OCI-LY1 (cell line): ENCODE measurements at regions not wholly inside any gene's neighbourhood (a gene's known extent, or its start where the extent isn't known, plus 50 kb on each side); places are given as distances from the start of the nearest gene placed in this dataset.

Experiments used
- H2AFZ ChIP-seq: fragments of 200-600 bp; sonication (generic), shearing (Covaris generic); 2 replicates; pipeline ENCODE4 v1.6.0; 2014; ENCODE audit warnings: antibody characterized with exemption, mild to moderate bottlenecking, low read length
- H3F3A ChIP-seq: fragments of 200-600 bp; sonication (generic), shearing (Covaris generic); 2 replicates; pipeline ENCODE4 v1.6.0; 2014; ENCODE audit warnings: mild to moderate bottlenecking, antibody characterized with exemption, low read length, moderate library complexity; ENCODE audit not compliant: insufficient read depth
- H3K27ac ChIP-seq: fragments of 200-600 bp; sonication (generic); 2 replicates; pipeline ENCODE4 v1.5.1; 2014; ENCODE audit warnings: low read length, mixed run types, mild to moderate bottlenecking, low read depth; ENCODE audit not compliant: poor library complexity, severe bottlenecking
- H3K27me3 ChIP-seq: fragments of 200-600 bp; sonication (generic); 2 replicates; pipeline ENCODE4 v1.6.0; 2014; ENCODE audit warnings: antibody characterized with exemption, mild to moderate bottlenecking, low read length, moderate library complexity; ENCODE audit not compliant: insufficient read depth
- H3K36me3 ChIP-seq: fragments of 200-600 bp; sonication (generic); 2 replicates; pipeline ENCODE4 v1.6.1; 2014; ENCODE audit warnings: mild to moderate bottlenecking, antibody characterized with exemption, low read length, moderate library complexity, mixed read lengths; ENCODE audit not compliant: insufficient read depth
- H3K4me1 ChIP-seq: fragments of 200-600 bp; sonication (generic); 2 replicates; pipeline ENCODE4 v1.5.1; 2014; ENCODE audit warnings: mild to moderate bottlenecking, low read length, moderate library complexity; ENCODE audit not compliant: insufficient read depth, severe bottlenecking
- H3K4me2 ChIP-seq: fragments of 200-600 bp; sonication (generic), shearing (Covaris generic); 2 replicates; pipeline ENCODE4 v1.6.1; 2014; ENCODE audit warnings: low read length
- H3K4me3 ChIP-seq: fragments of 200-600 bp; sonication (generic); 2 replicates; pipeline ENCODE4 v1.5.1; 2014; ENCODE audit warnings: low read length, low read depth, mild to moderate bottlenecking, mixed read lengths; ENCODE audit not compliant: poor library complexity, severe bottlenecking
- H3K79me2 ChIP-seq: fragments of 200-600 bp; shearing (Covaris generic); 2 replicates; pipeline ENCODE4 v1.6.1; 2016; ENCODE audit warnings: mixed run types, low read length, mixed read lengths; ENCODE audit not compliant: insufficient read depth
- H3K9ac ChIP-seq: fragments of 200-600 bp; sonication (generic), shearing (Covaris generic); 2 replicates; pipeline ENCODE4 v1.6.1; 2014; ENCODE audit warnings: mild to moderate bottlenecking, low read length, mixed read lengths
- H3K9me2 ChIP-seq: fragments of 200-600 bp; sonication (generic), shearing (Covaris generic); 2 replicates; pipeline ENCODE4 v1.6.1; 2014; ENCODE audit warnings: low read depth, mild to moderate bottlenecking, low read length, mixed read lengths
- H3K9me3 ChIP-seq: fragments of 200-600 bp; shearing (Covaris generic); 2 replicates; pipeline ENCODE4 v1.6.1; 2014; ENCODE audit warnings: low read length, mixed read lengths
- H4K20me1 ChIP-seq: fragments of 200-600 bp; sonication (generic), shearing (Covaris generic); 2 replicates; pipeline ENCODE4 v1.6.0; 2016; ENCODE audit warnings: mild to moderate bottlenecking, low read length; ENCODE audit not compliant: insufficient read depth
- CTCF ChIP-seq: fragments of 200-600 bp; sonication (generic), shearing (Covaris generic); IDR thresholded peaks from 2 replicates; pipeline ENCODE4 v1.5.1; 2017; ENCODE audit warnings: mild to moderate bottlenecking, antibody characterized with exemption, low read length, moderate library complexity, mixed read lengths
- EZH2 ChIP-seq: fragments of 200-600 bp; sonication (generic), shearing (Covaris generic); IDR thresholded peaks from 2 replicates; pipeline ENCODE4 v1.8.0; 2017; ENCODE audit warnings: borderline replicate concordance, mixed run types, mild to moderate bottlenecking, antibody characterized with exemption, low read length, moderate library complexity, mixed read lengths

GRCh38 chr14:34063470-34064164, 112.7 kb upstream of the EGLN3 start:
- Histone ChIP-seq H3K4me2 (no peak overlapping the region), H3K79me2 (no peaks in the 10 kb centered on the region), H3K9me3 (no peaks in the 10 kb centered on the region), H3K4me1 (no peaks in the 10 kb centered on the region), H3K9me2 (no peaks in the 10 kb centered on the region), H3F3A (no peaks in the 10 kb centered on the region), H4K20me1 (no peaks in the 10 kb centered on the region), H3K9ac (no peak overlapping the region), H3K27me3 (no peaks in the 10 kb centered on the region), H2AFZ (no peak overlapping the region), H3K4me3 (no peak overlapping the region), H3K27ac (no peak overlapping the region), H3K36me3 (no peaks in the 10 kb centered on the region)
- TF ChIP-seq CTCF (no peak), EZH2 (no peak)

- H3K36me3 ChIP-seq, result no peaks in the 10 kb centered on the region
- H3F3A ChIP-seq, result no peaks in the 10 kb centered on the region
- H3K9ac ChIP-seq, result no peak overlapping the region
- H4K20me1 ChIP-seq, result no peaks in the 10 kb centered on the region
- no peak overlapping the region for H3K27ac ChIP-seq
- H3K9me3 ChIP-seq, result no peaks in the 10 kb centered on the region
- no peak overlapping the region for H2AFZ ChIP-seq
- H3K27me3 ChIP-seq, result no peaks in the 10 kb centered on the region
- H3K9me2 ChIP-seq, result no peaks in the 10 kb centered on the region
- no peaks in the 10 kb centered on the region for H3K4me1 ChIP-seq
- no peak overlapping the region for H3K4me2 ChIP-seq
- no peak overlapping the region for H3K4me3 ChIP-seq
- no peaks in the 10 kb centered on the region for H3K79me2 ChIP-seq
- TF ChIP-seq EZH2 (no peak), CTCF (no peak)
Measured at GRCh38 chr14:34063042-34063441, 112.2 kb upstream of the EGLN3 start.

- Histone ChIP-seq H3K4me1 (no peaks in the 10 kb centered on the region), H3K27me3 (no peaks in the 10 kb centered on the region), H3K27ac (no peak overlapping the region), H3K9me3 (no peaks in the 10 kb centered on the region), H3K4me2 (no peak overlapping the region), H3K4me3 (no peak overlapping the region), H3K79me2 (no peaks in the 10 kb centered on the region), H3K9me2 (no peaks in the 10 kb centered on the region), H3K36me3 (no peaks in the 10 kb centered on the region), H3F3A (no peaks in the 10 kb centered on the region), H2AFZ (no peak overlapping the region), H4K20me1 (no peaks in the 10 kb centered on the region), H3K9ac (no peak overlapping the region)
- no peak for TF ChIP-seq EZH2
- no peak for TF ChIP-seq CTCF
Measured at GRCh38 chr14:34062353-34062973, 111.6 kb upstream of the EGLN3 start.
